ENCODE measurements at regions not wholly inside any gene's neighbourhood (a gene's known extent, or its start where the extent isn't known, plus 50 kb on each side); places are given as distances from the start of the nearest gene placed in this dataset.

DNA sequence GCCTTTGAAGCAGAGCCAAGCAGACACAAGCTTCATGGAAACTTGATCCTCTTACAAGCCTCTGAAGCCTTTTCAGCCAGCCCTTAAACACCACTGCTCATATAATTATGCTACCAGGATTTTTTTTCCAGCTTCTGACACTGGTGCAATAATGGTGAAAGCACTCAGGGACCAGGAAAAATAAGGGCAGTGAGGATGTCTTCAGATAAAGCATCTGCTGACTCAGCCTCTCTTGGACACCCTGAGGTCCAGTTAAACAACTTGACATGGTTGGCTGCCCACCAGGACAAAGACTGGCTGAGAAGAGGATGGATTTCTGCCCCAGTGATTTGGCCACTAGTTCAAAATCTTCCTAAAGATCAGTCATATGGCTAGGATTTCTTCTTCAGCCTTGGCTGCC is 124.2 kb upstream of the N4BP1 start:
- TF ChIP-seq, protein P1, sequence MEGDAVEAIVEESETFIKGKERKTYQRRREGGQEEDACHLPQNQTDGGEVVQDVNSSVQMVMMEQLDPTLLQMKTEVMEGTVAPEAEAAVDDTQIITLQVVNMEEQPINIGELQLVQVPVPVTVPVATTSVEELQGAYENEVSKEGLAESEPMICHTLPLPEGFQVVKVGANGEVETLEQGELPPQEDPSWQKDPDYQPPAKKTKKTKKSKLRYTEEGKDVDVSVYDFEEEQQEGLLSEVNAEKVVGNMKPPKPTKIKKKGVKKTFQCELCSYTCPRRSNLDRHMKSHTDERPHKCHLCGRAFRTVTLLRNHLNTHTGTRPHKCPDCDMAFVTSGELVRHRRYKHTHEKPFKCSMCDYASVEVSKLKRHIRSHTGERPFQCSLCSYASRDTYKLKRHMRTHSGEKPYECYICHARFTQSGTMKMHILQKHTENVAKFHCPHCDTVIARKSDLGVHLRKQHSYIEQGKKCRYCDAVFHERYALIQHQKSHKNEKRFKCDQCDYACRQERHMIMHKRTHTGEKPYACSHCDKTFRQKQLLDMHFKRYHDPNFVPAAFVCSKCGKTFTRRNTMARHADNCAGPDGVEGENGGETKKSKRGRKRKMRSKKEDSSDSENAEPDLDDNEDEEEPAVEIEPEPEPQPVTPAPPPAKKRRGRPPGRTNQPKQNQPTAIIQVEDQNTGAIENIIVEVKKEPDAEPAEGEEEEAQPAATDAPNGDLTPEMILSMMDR (IDR thresholded peaks at IDR 0.05 in 2 of 3, conservative IDR thresholded peaks at IDR 0.05 in 1 of 3; ENCODE audit: borderline replicate concordance in 1 of 3, insufficient read depth in 1 of 3, low read depth in 2 of 3, low read length in 2 of 3) = no peak
- TF ChIP-seq, protein P2, sequence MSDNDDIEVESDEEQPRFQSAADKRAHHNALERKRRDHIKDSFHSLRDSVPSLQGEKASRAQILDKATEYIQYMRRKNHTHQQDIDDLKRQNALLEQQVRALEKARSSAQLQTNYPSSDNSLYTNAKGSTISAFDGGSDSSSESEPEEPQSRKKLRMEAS (IDR thresholded peaks at IDR 0.05) = no peak
- TF ChIP-seq EZH2phosphoT487 (IDR thresholded peaks at IDR 0.05; ENCODE audit: borderline replicate concordance) = no peak
- TF ChIP-seq POLR2A (IDR thresholded peaks at IDR 0.05; ENCODE audit: borderline replicate concordance, extremely low read depth, insufficient read depth, insufficient read length) = no peak
- no peak for TF ChIP-seq POLR2AphosphoS5 (IDR thresholded peaks at IDR 0.05; ENCODE audit: low read depth, low read length)
